GM12878 (cell line): ENCODE measurements at regions not wholly inside any gene's neighbourhood (a gene's known extent, or its start where the extent isn't known, plus 50 kb on each side); places are given as distances from the start of the nearest gene placed in this dataset.

Experiments used
- EP300 ChIP-seq, 2 experiments: fragments of 150-350 bp in 1 of 2; IDR thresholded peaks; 2 replicates each; pipeline ENCODE4 v1.6.1; 2011 to 2012; ENCODE audit warnings: low read depth in 2 of 2, low read length in 2 of 2, borderline replicate concordance in 1 of 2, improper control_type of control experiment in 1 of 2, inconsistent platforms in 1 of 2; ENCODE audit not compliant: control insufficient read depth in 1 of 2
- POLR2A ChIP-seq: IDR thresholded peaks from 2 replicates; pipeline ENCODE4 v1.6.1; 2011; ENCODE audit warnings: low read depth, mild to moderate bottlenecking, low read length
- RCOR1 ChIP-seq: conservative IDR thresholded peaks from 2 replicates; pipeline ENCODE4 v1.6.1; 2012; ENCODE audit warnings: low read depth, low read length, improper control_type of control experiment
- TF ChIP-seq, protein P1 (sequence below): IDR thresholded peaks from 2 replicates; pipeline ENCODE4 v1.6.1; 2012; ENCODE audit warnings: mild to moderate bottlenecking, low read depth, low read length
- TF ChIP-seq, protein P2 (sequence below), 3 experiments: IDR thresholded peaks in 2 of 3; conservative IDR thresholded peaks in 1 of 3; 2 replicates each; pipeline ENCODE4 v1.5.1; 2011; ENCODE audit warnings: low read depth in 3 of 3, low read length in 3 of 3, mild to moderate bottlenecking in 3 of 3, control low read depth in 2 of 3, moderate library complexity in 2 of 3, inconsistent platforms in 1 of 3, mixed read lengths in 1 of 3; ENCODE audit not compliant: control insufficient read depth in 2 of 3, insufficient read depth in 1 of 3; ENCODE audit errors: extremely low read depth in 1 of 3
- TF ChIP-seq, protein P3 (sequence below): IDR thresholded peaks from 2 replicates; pipeline ENCODE4 v1.6.1; 2012; ENCODE audit warnings: low read depth, low read length, improper control_type of control experiment
- TF ChIP-seq, protein P4 (sequence below): fragments of 450-650 bp; IDR thresholded peaks from 2 replicates; pipeline ENCODE4 v1.6.1; 2018; ENCODE audit warnings: borderline replicate concordance, mild to moderate bottlenecking; ENCODE audit not compliant: partially characterized antibody

DNA sequence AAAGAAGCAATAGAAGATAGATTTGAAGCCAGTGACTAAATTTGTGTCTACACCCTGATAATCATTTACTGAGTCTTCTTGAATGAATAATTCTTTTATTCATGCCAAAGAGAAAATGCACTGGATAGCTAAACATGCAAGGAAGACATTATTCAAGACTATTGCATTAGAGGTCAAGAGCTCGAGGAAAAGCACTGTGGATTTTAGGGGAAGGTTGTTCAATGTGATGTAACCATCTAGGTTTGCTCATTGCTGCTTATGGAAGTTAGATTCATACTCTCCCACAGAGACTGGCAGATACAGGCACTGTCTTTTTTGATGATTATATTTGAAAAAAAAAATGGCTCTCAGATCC, 682.1 kb downstream of the KCNA4 start:
- TF ChIP-seq, protein P1, sequence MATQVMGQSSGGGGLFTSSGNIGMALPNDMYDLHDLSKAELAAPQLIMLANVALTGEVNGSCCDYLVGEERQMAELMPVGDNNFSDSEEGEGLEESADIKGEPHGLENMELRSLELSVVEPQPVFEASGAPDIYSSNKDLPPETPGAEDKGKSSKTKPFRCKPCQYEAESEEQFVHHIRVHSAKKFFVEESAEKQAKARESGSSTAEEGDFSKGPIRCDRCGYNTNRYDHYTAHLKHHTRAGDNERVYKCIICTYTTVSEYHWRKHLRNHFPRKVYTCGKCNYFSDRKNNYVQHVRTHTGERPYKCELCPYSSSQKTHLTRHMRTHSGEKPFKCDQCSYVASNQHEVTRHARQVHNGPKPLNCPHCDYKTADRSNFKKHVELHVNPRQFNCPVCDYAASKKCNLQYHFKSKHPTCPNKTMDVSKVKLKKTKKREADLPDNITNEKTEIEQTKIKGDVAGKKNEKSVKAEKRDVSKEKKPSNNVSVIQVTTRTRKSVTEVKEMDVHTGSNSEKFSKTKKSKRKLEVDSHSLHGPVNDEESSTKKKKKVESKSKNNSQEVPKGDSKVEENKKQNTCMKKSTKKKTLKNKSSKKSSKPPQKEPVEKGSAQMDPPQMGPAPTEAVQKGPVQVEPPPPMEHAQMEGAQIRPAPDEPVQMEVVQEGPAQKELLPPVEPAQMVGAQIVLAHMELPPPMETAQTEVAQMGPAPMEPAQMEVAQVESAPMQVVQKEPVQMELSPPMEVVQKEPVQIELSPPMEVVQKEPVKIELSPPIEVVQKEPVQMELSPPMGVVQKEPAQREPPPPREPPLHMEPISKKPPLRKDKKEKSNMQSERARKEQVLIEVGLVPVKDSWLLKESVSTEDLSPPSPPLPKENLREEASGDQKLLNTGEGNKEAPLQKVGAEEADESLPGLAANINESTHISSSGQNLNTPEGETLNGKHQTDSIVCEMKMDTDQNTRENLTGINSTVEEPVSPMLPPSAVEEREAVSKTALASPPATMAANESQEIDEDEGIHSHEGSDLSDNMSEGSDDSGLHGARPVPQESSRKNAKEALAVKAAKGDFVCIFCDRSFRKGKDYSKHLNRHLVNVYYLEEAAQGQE: no peak
- TF ChIP-seq, protein P2, sequence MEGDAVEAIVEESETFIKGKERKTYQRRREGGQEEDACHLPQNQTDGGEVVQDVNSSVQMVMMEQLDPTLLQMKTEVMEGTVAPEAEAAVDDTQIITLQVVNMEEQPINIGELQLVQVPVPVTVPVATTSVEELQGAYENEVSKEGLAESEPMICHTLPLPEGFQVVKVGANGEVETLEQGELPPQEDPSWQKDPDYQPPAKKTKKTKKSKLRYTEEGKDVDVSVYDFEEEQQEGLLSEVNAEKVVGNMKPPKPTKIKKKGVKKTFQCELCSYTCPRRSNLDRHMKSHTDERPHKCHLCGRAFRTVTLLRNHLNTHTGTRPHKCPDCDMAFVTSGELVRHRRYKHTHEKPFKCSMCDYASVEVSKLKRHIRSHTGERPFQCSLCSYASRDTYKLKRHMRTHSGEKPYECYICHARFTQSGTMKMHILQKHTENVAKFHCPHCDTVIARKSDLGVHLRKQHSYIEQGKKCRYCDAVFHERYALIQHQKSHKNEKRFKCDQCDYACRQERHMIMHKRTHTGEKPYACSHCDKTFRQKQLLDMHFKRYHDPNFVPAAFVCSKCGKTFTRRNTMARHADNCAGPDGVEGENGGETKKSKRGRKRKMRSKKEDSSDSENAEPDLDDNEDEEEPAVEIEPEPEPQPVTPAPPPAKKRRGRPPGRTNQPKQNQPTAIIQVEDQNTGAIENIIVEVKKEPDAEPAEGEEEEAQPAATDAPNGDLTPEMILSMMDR (IDR thresholded peaks at IDR 0.05 in 2 of 3, conservative IDR thresholded peaks at IDR 0.05 in 1 of 3; ENCODE audit: control insufficient read depth in 2 of 3, extremely low read depth in 1 of 3, insufficient read depth in 1 of 3, low read depth in 3 of 3, low read length in 3 of 3): no peak
- TF ChIP-seq, protein P3, sequence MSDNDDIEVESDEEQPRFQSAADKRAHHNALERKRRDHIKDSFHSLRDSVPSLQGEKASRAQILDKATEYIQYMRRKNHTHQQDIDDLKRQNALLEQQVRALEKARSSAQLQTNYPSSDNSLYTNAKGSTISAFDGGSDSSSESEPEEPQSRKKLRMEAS: no peak
- no peak for TF ChIP-seq RCOR1
- no peak for TF ChIP-seq POLR2A
- TF ChIP-seq, protein P4, sequence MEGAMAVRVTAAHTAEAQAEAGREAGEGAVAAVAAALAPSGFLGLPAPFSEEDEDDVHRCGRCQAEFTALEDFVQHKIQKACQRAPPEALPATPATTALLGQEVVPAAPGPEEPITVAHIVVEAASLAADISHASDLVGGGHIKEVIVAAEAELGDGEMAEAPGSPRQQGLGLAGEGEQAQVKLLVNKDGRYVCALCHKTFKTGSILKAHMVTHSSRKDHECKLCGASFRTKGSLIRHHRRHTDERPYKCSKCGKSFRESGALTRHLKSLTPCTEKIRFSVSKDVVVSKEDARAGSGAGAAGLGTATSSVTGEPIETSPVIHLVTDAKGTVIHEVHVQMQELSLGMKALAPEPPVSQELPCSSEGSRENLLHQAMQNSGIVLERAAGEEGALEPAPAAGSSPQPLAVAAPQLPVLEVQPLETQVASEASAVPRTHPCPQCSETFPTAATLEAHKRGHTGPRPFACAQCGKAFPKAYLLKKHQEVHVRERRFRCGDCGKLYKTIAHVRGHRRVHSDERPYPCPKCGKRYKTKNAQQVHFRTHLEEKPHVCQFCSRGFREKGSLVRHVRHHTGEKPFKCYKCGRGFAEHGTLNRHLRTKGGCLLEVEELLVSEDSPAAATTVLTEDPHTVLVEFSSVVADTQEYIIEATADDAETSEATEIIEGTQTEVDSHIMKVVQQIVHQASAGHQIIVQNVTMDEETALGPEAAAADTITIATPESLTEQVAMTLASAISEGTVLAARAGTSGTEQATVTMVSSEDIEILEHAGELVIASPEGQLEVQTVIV: no peak
- TF ChIP-seq EP300 (IDR thresholded peaks at IDR 0.05; ENCODE audit: borderline replicate concordance in 1 of 2, control insufficient read depth in 1 of 2, low read depth in 2 of 2, low read length in 2 of 2): no peak
